Mammary epithelial cell (primary cell): ENCODE measurements at regions not wholly inside any gene's neighbourhood (a gene's known extent, or its start where the extent isn't known, plus 50 kb on each side); places are given as distances from the start of the nearest gene placed in this dataset.

Experiments
- EZH2 ChIP-seq: IDR thresholded peaks from 2 replicates; pipeline ENCODE4 v1.6.1; 2012; ENCODE audit warnings: low read length, inconsistent platforms, borderline replicate concordance
- TF ChIP-seq, protein P1 (sequence below), 2 donors: IDR thresholded peaks in 1 of 2; conservative IDR thresholded peaks in 1 of 2; 2 replicates each; pipeline ENCODE4 v1.5.1; 2011 to 2012; ENCODE audit warnings: inconsistent platforms in 2 of 2, low read length in 2 of 2, mild to moderate bottlenecking in 2 of 2, control low read depth in 1 of 2, low read depth in 1 of 2; ENCODE audit not compliant: insufficient read depth in 1 of 2; ENCODE audit errors: extremely low read depth in 1 of 2

DNA sequence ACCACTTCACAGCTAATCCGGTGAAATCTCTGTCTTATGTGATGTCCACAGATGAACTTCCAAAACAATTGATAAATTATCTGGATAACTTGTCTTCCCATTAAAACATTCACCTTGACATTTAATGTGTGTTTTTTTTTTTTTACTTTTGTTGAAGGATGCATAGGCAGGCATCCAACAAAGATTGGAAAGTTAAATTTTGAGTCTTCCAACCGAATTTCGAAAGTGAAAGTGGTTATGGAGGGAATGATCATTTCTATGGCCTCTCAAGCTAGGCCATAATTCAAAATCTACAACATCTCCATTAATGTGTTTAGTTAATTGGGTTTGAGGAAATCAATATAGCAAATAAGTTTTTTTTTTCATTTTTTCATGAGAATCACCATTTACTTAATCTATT lies 1495.5 kb upstream of the ACVR2A start:
- TF ChIP-seq, protein P1, sequence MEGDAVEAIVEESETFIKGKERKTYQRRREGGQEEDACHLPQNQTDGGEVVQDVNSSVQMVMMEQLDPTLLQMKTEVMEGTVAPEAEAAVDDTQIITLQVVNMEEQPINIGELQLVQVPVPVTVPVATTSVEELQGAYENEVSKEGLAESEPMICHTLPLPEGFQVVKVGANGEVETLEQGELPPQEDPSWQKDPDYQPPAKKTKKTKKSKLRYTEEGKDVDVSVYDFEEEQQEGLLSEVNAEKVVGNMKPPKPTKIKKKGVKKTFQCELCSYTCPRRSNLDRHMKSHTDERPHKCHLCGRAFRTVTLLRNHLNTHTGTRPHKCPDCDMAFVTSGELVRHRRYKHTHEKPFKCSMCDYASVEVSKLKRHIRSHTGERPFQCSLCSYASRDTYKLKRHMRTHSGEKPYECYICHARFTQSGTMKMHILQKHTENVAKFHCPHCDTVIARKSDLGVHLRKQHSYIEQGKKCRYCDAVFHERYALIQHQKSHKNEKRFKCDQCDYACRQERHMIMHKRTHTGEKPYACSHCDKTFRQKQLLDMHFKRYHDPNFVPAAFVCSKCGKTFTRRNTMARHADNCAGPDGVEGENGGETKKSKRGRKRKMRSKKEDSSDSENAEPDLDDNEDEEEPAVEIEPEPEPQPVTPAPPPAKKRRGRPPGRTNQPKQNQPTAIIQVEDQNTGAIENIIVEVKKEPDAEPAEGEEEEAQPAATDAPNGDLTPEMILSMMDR (conservative IDR thresholded peaks at IDR 0.05 in 1 of 2, IDR thresholded peaks at IDR 0.05 in 1 of 2; ENCODE audit: extremely low read depth in 1 of 2, insufficient read depth in 1 of 2, low read depth in 1 of 2, low read length in 2 of 2): no peak
- TF ChIP-seq EZH2: no peak
